Cerebellar cortex (tissue), 1 donor: ENCODE measurements at regions not wholly inside any gene's neighbourhood (a gene's known extent, or its start where the extent isn't known, plus 50 kb on each side); places are given as distances from the start of the nearest gene placed in this dataset.

Source experiments
- DNase-seq: peaks from one replicate; pipeline ENCODE4 v3.0.0-alpha.2; 2015; ENCODE audit warnings: low spot score

- peak; percentile 86 for DNase-seq
Observed at GRCh38 chr18:68623342-68623741, 91.6 kb downstream of the TMX3 start.

DNA sequence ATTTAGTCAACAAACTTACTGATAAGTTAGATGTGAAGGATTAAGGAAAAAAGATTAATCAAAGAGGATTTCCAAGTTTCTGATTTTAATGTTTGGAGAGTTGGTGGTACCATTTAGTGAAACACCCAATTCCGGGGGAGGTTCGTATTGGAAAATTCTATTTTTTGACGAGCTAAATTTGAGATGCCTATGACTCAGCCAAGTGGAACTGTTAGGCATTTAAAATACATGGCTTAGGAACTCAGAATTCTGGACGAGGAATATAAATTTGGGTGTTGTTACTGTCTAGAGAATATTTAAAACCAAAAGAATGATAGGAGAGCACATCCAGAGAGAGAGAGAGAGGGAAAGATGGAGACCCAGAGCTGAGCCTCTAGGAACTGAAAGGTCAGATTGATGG lies 103.6 kb downstream of the TMX3 start:
- no peak for DNase-seq

GRCh38 chr18:68608851-68609490 lies 105.9 kb downstream of the TMX3 start:
- peak; percentile 93 for DNase-seq

GRCh38 chr18:68607852-68608251 lies 107.1 kb downstream of the TMX3 start:
- no peak for DNase-seq

DNA sequence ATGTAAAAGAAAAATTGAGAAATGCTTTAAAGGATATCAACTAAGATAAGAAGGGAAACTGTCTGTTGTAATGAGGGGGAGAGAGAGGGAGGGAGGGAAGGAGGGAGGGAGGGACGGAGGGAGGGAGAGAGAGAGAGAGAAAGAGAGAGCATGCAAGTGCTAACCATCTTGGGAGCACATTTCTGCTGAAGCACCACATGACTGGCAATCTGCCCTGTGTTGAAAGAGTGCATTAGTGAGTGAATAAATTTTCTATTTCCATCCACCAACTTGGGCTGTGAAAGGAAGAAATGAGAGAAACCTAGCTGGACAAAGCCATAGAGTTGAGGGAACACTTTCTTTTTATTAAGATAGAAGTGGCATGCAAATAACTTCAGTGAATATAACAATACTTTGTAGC lies 110.7 kb downstream of the TMX3 start:
- DNase-seq, result no peak

- DNase-seq, result no peak
Observed at GRCh38 chr18:68596016-68596415, 118.9 kb downstream of the TMX3 start.

DNA sequence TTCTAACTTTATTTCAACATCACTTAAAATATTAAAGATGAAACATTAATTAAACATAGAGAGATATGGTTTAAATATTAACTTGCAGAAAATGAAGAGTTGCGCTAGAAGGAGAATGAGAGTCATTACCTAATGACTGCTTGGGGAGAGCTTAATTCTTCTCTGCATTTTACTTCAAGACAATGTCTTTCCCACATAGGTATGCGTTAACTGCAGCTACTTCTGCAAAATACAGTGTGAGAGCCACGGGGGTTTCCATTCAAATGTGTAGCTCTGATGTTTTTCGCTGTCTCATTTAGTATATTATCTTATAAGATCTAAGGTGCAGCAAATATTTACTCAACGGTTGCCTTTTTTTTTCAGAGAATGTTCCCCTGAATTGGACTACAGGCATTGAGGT lies 126.7 kb downstream of the TMX3 start:
- DNase-seq, result no peak

DNA sequence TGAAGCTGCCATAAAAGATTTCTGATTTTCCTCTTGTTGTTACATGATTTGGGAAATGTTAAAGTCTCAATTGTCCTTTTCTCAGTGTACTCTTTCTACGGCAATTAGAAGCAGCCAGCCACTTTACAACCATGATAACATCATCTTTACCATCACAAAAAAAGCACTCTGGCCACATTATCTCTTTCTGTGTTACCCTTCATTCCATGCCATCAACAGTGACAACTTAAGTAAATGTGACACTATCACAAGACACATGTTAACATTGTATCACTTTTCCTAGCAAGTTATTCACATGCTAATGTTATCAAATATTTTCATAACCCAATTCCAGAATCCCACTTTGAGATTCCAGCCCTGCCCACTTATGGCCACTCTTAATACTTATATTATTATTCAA lies 131.2 kb downstream of the TMX3 start:
- DNase-seq, result no peak

GRCh38 chr18:68574311-68574710 lies 140.6 kb downstream of the TMX3 start:
- no peak for DNase-seq

DNA sequence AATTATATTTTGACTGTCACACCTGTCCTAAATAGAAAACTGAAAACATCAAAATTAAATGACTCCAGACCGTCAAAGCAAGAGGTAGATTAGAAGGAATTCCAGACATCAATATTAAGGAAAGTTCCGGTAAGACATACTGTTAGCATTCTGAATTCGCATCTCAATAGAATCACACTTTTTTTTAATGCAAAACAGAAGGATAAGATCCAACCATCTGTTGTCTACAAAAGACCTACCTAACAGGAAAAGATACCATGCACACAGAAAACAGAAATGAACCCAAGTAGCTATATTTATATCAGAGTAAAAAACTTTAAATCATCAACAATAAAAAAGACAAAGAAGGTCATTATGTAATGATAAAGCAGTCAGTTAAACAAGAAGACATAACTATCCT lies 145.0 kb downstream of the TMX3 start:
- DNase-seq, result peak; percentile 43

DNA sequence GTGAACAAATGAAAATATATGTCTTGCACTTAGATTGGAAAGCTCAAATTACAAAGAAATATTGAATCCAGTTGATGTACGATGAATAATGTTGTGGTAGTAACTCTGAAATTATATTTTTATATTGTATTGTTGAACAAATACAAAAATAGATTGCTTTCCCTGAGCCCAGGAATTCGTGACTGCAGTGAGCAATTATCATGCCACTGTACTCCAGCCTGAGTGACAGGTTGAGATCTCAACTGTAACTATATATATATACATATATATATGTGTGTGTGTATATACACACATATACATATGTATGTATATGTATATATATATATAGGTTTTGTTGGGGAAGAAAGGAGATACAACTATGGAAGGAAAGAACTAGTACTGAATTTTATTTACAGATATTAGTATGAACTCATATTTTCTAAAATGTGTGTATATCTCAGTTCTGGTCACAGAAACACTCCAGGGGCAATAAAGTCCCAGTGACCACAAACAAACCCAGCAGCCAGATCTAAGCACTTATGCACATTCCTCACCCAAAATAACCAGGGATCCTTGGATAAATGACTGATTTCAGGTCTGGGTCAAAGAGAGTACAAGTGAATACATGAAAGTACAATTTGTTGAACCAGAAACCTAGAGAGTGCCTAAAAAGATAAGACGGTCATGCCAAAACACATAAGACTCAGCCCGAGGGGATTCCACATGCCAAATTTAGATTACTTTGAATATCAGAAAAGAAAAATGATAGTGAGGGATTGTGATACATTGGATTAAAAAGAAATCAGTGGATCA lies 146.3 kb downstream of the TMX3 start:
- DNase-seq, result no peak

- no peak for DNase-seq
Observed at GRCh38 chr18:68566991-68567390, 147.9 kb downstream of the TMX3 start.

GRCh38 chr18:68564961-68565360 lies 149.9 kb downstream of the TMX3 start:
- no peak for DNase-seq

DNA sequence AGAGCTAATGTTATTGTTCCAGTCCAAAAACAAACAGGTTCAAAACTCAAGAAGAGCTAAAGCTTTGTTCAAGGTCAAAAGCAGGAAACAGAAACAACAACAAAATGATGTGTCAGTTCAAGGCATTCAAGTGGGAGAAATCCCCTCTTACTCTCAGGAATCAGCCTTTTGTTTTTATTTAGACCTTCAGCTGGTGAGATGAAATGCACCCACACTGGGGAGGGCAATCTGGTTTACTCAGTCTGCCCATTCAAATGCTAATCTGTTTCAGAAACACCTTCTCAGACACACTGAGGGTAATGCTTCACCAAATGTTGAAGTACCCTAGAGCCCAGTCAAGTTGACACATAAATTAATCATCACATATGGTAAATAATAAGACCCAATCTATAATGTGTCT lies 150.6 kb downstream of the TMX3 start:
- DNase-seq, result no peak

- DNase-seq, result no peak
Observed at GRCh38 chr18:68560128-68560527, 154.8 kb downstream of the TMX3 start.

GRCh38 chr18:68557183-68557582 lies 157.7 kb downstream of the TMX3 start:
- DNase-seq, result peak; percentile 75

- DNase-seq, result no peak
Observed at GRCh38 chr18:68555879-68556301, 159.0 kb downstream of the TMX3 start.

GRCh38 chr18:68548904-68549870 lies 165.7 kb downstream of the TMX3 start:
- DNase-seq, result no peak

- DNase-seq, result no peak
Observed at GRCh38 chr18:68543344-68543743, 171.6 kb downstream of the TMX3 start.

DNA sequence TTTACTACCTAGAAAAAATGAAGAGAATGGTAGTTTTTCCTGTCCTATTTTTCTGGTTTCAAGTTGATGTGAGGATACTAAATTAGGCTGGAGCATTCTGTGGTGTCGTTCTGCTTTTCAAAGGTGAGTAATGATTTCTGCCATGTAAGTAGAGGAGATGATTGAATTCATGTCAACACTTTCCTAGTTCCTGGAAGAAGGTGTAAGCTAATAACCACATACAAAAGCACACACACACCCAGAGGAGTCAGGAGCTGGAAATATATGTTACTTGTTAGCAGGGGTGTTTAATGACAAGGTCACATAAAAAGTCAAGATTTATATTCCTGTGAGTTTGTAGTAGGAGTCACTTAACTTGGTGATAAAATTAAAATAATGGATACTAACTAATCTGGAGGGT lies 172.1 kb downstream of the TMX3 start:
- no peak for DNase-seq

DNA sequence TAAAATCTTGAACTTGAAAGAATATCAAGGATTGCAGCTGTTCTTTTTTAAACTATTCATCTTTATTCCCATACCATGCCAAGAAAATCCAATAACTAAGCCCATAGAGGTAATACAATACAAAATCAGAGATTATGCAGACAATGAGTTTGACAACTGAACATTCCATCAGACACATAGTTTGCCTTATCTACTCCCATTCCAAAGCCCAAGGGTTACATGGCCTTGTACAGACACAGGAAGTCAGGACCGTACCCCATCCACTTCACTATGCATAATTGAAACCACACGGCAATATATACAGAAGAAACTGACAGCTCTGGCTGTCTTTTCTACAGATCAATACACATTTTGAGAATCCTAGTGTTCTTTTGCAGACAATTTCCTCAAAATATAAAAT lies 181.3 kb downstream of the TMX3 start:
- no peak for DNase-seq

GRCh38 chr18:68532328-68532885 lies 182.5 kb downstream of the TMX3 start:
- peak; percentile 33 for DNase-seq
